SK-N-SH (cell line): ENCODE measurements at regions not wholly inside any gene's neighbourhood (a gene's known extent, or its start where the extent isn't known, plus 50 kb on each side); places are given as distances from the start of the nearest gene placed in this dataset.

Source experiments
- CTCF ChIA-PET: fragments of 300-600, 350-600 bp; formaldehyde crosslinking; extraction: SDS; loops from one replicate; lab custom pipeline; 2021; lab: Yijun Ruan, JAX
- POLR2A ChIA-PET: fragments of 350-600 bp; sonication (Branson Sonifier 250); formaldehyde crosslinking; extraction: SDS; loops from one replicate; lab custom pipeline; 2020; ENCODE audit warnings: antibody characterized with exemption, inconsistent platforms; lab: Yijun Ruan, JAX
- DNase-seq: peaks from one replicate; pipeline ENCODE4 v3.0.0; 2012
- H2AFZ ChIP-seq: fragments of 200-600 bp; sonication (generic); 2 replicates; pipeline ENCODE4 v1.8.1; 2016; ENCODE audit warnings: antibody characterized with exemption, mild to moderate bottlenecking, low read depth
- H3F3A ChIP-seq: fragments of 200-600 bp; sonication (generic); replicated peaks from 2 replicates; pipeline ENCODE3; 2016; ENCODE audit warnings: antibody characterized with exemption, mild to moderate bottlenecking; ENCODE audit not compliant: insufficient read depth
- H3K27ac ChIP-seq, 2 experiments: fragments of 200-500 bp in 1 of 2; fragments of 200-600 bp in 1 of 2; sonication (Bioruptor generic) in 1 of 2; sonication (generic), shearing (Covaris generic) in 1 of 2; 2 replicates each; pipeline versions ENCODE4 v1.5.1 to v1.6.1; 2014 to 2016; ENCODE audit warnings: low read depth in 2 of 2, inconsistent platforms in 1 of 2, low read length in 1 of 2, mild to moderate bottlenecking in 1 of 2, mixed read lengths in 1 of 2
- H3K27me3 ChIP-seq: fragments of 200-600 bp; sonication (generic), shearing (Covaris generic); 2 replicates; pipeline ENCODE4 v1.6.1; 2016; ENCODE audit warnings: mixed run types; ENCODE audit not compliant: insufficient read depth
- H3K36me3 ChIP-seq, 2 experiments: fragments of 200-500 bp in 1 of 2; fragments of 200-600 bp in 1 of 2; sonication (Bioruptor generic) in 1 of 2; sonication (generic) in 1 of 2; replicated peaks in 1 of 2; 2 replicates each; pipeline versions ENCODE3 to v1.5.1; 2014 to 2016; ENCODE audit warnings: low read length in 1 of 2, mild to moderate bottlenecking in 1 of 2; ENCODE audit not compliant: insufficient read depth in 2 of 2, control insufficient read depth in 1 of 2
- H3K4me1 ChIP-seq, 2 experiments: fragments of 200-500 bp in 1 of 2; fragments of 200-600 bp in 1 of 2; sonication (Bioruptor generic) in 1 of 2; sonication (generic), shearing (Covaris generic) in 1 of 2; 2 replicates each; pipeline versions ENCODE4 v1.5.1 to v1.6.1; 2014 to 2016; ENCODE audit warnings: low read depth in 1 of 2, low read length in 1 of 2, mixed run types in 1 of 2; ENCODE audit not compliant: insufficient read depth in 2 of 2, control insufficient read depth in 1 of 2
- H3K4me2 ChIP-seq: fragments of 200-600 bp; sonication (generic), shearing (Covaris generic); 2 replicates; pipeline ENCODE4 v1.6.1; 2017; ENCODE audit warnings: mixed run types
- H3K4me3 ChIP-seq, 2 experiments: fragments of 200-500 bp in 1 of 2; fragments of 200-600 bp in 1 of 2; sonication (Bioruptor generic) in 1 of 2; sonication (generic), shearing (Covaris generic) in 1 of 2; 2 replicates each; pipeline versions ENCODE4 v1.5.1 to v1.8.1; 2014 to 2016; ENCODE audit warnings: low read depth in 2 of 2, inconsistent platforms in 1 of 2, low read length in 1 of 2, mild to moderate bottlenecking in 1 of 2, mixed read lengths in 1 of 2, moderate library complexity in 1 of 2
- H3K79me2 ChIP-seq: fragments of 200-600 bp; sonication (generic); 2 replicates; pipeline ENCODE4 v1.8.1; 2017; ENCODE audit warnings: mild to moderate bottlenecking; ENCODE audit not compliant: insufficient read depth
- H3K9ac ChIP-seq: fragments of 200-600 bp; sonication (generic); 2 replicates; pipeline ENCODE4 v1.6.1; 2017; ENCODE audit warnings: mixed run types
- H3K9me2 ChIP-seq: fragments of 200-600 bp; sonication (generic); 2 replicates; pipeline ENCODE4 v1.6.1; 2017; ENCODE audit warnings: mixed run types
- H3K9me3 ChIP-seq: fragments of 200-600 bp; sonication (generic); 2 replicates; pipeline ENCODE4 v1.6.1; 2017; ENCODE audit warnings: mixed run types, mild to moderate bottlenecking, moderate library complexity
- H4K20me1 ChIP-seq: fragments of 200-600 bp; sonication (generic); 2 replicates; pipeline ENCODE4 v1.6.1; 2017; ENCODE audit warnings: mild to moderate bottlenecking, mixed run types; ENCODE audit not compliant: insufficient read depth
- CHD2 ChIP-seq: fragments of 150-350 bp; IDR thresholded peaks from 2 replicates; pipeline ENCODE4 v1.6.1; 2018; ENCODE audit warnings: low read length; ENCODE audit not compliant: partially characterized antibody
- ELF1 ChIP-seq: IDR thresholded peaks from 2 replicates; pipeline ENCODE4 v1.4.0; 2012
- EP300 ChIP-seq, 2 experiments: IDR thresholded peaks; 2 replicates each; pipeline versions ENCODE4 v1.4.0 to v1.6.1; 2012; ENCODE audit warnings: borderline replicate concordance in 1 of 2, low read depth in 1 of 2, low read length in 1 of 2
- FOSL2 ChIP-seq: IDR thresholded peaks from 2 replicates; pipeline ENCODE4 v1.4.0; 2012; ENCODE audit warnings: low read depth, mild to moderate bottlenecking, moderate library complexity, borderline replicate concordance
- FOXM1 ChIP-seq: IDR thresholded peaks from 2 replicates; pipeline ENCODE4 v1.4.0; 2012; ENCODE audit warnings: low read depth, mild to moderate bottlenecking
- GATA2 ChIP-seq: sonication (generic); formaldehyde crosslinking; IDR thresholded peaks from 2 replicates; pipeline ENCODE4 v1.5.0; 2020; ENCODE audit warnings: mild to moderate bottlenecking, missing genetic modification reagents
- IRF3 ChIP-seq: fragments of 150-350 bp; IDR thresholded peaks from 2 replicates; pipeline ENCODE4 v1.6.1; 2016; ENCODE audit warnings: mild to moderate bottlenecking, low read depth, low read length
- JUND ChIP-seq: IDR thresholded peaks from 2 replicates; pipeline ENCODE4 v1.4.0; 2012
- MAX ChIP-seq: IDR thresholded peaks from 2 replicates; pipeline ENCODE4 v1.4.0; 2012; ENCODE audit warnings: low read depth
- MEF2A ChIP-seq: IDR thresholded peaks from 2 replicates; pipeline ENCODE4 v1.4.0; 2012; ENCODE audit warnings: low read depth, borderline replicate concordance
- NFIC ChIP-seq: IDR thresholded peaks from 2 replicates; pipeline ENCODE4 v1.4.0; 2012; ENCODE audit warnings: borderline replicate concordance
- POLR2AphosphoS5 ChIP-seq: IDR thresholded peaks from 2 replicates; pipeline ENCODE4 v1.6.1; 2012; ENCODE audit warnings: low read depth, low read length
- RAD21 ChIP-seq: IDR thresholded peaks from 2 replicates; pipeline ENCODE4 v1.6.1; 2012; ENCODE audit warnings: mild to moderate bottlenecking, low read length
- RCOR1 ChIP-seq: fragments of 150-350 bp; IDR thresholded peaks from 2 replicates; pipeline ENCODE4 v1.6.1; 2017; ENCODE audit warnings: antibody characterized with exemption, low read length
- RFX5 ChIP-seq: IDR thresholded peaks from 2 replicates; pipeline ENCODE4 v1.6.1; 2012; ENCODE audit warnings: mild to moderate bottlenecking, improper control_type of control experiment, low read length
- RXRA ChIP-seq: IDR thresholded peaks from 2 replicates; pipeline ENCODE4 v1.4.0; 2012; ENCODE audit warnings: low read depth, mild to moderate bottlenecking, borderline replicate concordance
- SIN3A ChIP-seq: IDR thresholded peaks from 2 replicates; pipeline ENCODE4 v1.6.1; 2012; ENCODE audit warnings: low read depth, mild to moderate bottlenecking, low read length, moderate library complexity, borderline replicate concordance
- TAF1 ChIP-seq: IDR thresholded peaks from 2 replicates; pipeline ENCODE4 v1.6.1; 2012; ENCODE audit warnings: low read depth, mild to moderate bottlenecking, low read length, moderate library complexity, borderline replicate concordance
- TCF12 ChIP-seq: IDR thresholded peaks from 2 replicates; pipeline ENCODE4 v1.4.0; 2012
- TEAD4 ChIP-seq: IDR thresholded peaks from 2 replicates; pipeline ENCODE4 v1.4.0; 2012; ENCODE audit warnings: mild to moderate bottlenecking, borderline replicate concordance; ENCODE audit not compliant: insufficient read depth
- USF2 ChIP-seq: fragments of 150-350 bp; IDR thresholded peaks from 2 replicates; pipeline ENCODE4 v1.6.1; 2017; ENCODE audit warnings: antibody characterized with exemption, low read length, low read depth, borderline replicate concordance
- YY1 ChIP-seq: IDR thresholded peaks from 2 replicates; pipeline ENCODE4 v1.4.0; 2012; ENCODE audit warnings: low read depth, mild to moderate bottlenecking
- ZBTB33 ChIP-seq: IDR thresholded peaks from 2 replicates; pipeline ENCODE4 v1.4.0; 2012; ENCODE audit warnings: low read depth, borderline replicate concordance
- WGBS: methylation state at CpG from one replicate; pipeline ENCODE4 v1.1.6; 2017; ENCODE audit warnings: low lambda C conversion rate; 5-methylcytosine and 5-hydroxymethylcytosine counted together

GRCh38 chr22:49531368-49531791 lies 296.3 kb downstream of the BRD1 start:
- Histone ChIP-seq H3K27me3 (no peaks in the 10 kb centered on the region; the same call in 1 of the 2 replicates), H4K20me1 (no peaks in the 10 kb centered on the region), H3K9me2 (no peaks in the 10 kb centered on the region), H3K9me3 (no peaks in the 10 kb centered on the region), H3K9ac (no peak overlapping the region), H3K27ac (no peak overlapping the region), H3K4me2 (no peak overlapping the region), H2AFZ (no peak overlapping the region), H3K4me3 (no peak overlapping the region), H3K4me1 (no peaks in the 10 kb centered on the region; a peak in 1 of 4 replicates), H3K36me3 (no peaks in the 10 kb centered on the region), H3F3A (no peaks in the 10 kb centered on the region), H3K79me2 (no peaks in the 10 kb centered on the region)
- ChIA-PET POLR2A (no interaction called here), CTCF (no interaction called here)
- 11% methylated on average over 9 of the region's 11 CpGs for WGBS
- DNase-seq, result no peak
- TF ChIP-seq TEAD4 (no peak), RCOR1 (no peak), YY1 (no peak), TAF1 (no peak), RXRA (no peak), JUND (no peak), USF2 (no peak), FOXM1 (no peak), ELF1 (no peak)

GRCh38 chr22:49530671-49531367 lies 296.9 kb downstream of the BRD1 start:
- H3F3A ChIP-seq, result no peaks in the 10 kb centered on the region
- WGBS, result 16% methylated on average over 19 of the region's 19 CpGs
- CTCF ChIA-PET, result interaction anchor here (0.6 kb wide), 1 partner anchor 1244 kb away, joined by 3 read pairs; no protein-coding TSS in a partner anchor
- TF ChIP-seq RCOR1 (no peak), RAD21 (no peak), MAX (no peak), FOXM1 (no peak), ELF1 (no peak), GATA2 (CRISPR knock-in tag) (no peak), POLR2AphosphoS5 (no peak), TCF12 (no peak), FOSL2 (no peak), SIN3A (no peak), TEAD4 (no peak), EP300 (IDR thresholded peaks at IDR 0.05; ENCODE audit: borderline replicate concordance in 1 of 2, low read depth in 1 of 2, low read length in 1 of 2) (no peak), ZBTB33 (no peak), TAF1 (no peak), IRF3 (no peak), CHD2 (no peak), NFIC (no peak), MEF2A (no peak), RFX5 (no peak)
- TF ChIP-seq, all 33 proteins: peak for 0
- H3K27me3 ChIP-seq, result no peaks in the 10 kb centered on the region; the same call in 1 of the 2 replicates
- no peak overlapping the region for H3K4me3 ChIP-seq
- POLR2A ChIA-PET, result no interaction called here
- H3K79me2 ChIP-seq, result no peaks in the 10 kb centered on the region
- H3K9me3 ChIP-seq, result no peaks in the 10 kb centered on the region
- no peaks in the 10 kb centered on the region for H4K20me1 ChIP-seq
- H3K9me2 ChIP-seq, result no peaks in the 10 kb centered on the region
- H3K4me2 ChIP-seq, result no peak overlapping the region
- no peak for DNase-seq
- no peaks in the 10 kb centered on the region for H3K36me3 ChIP-seq
- H2AFZ ChIP-seq, result no peak overlapping the region
- H3K4me1 ChIP-seq, result no peaks in the 10 kb centered on the region; a peak in 1 of 4 replicates
- H3K9ac ChIP-seq, result no peak overlapping the region
- no peak overlapping the region for H3K27ac ChIP-seq
